Left lung (tissue), 4 donors: ENCODE measurements at regions not wholly inside any gene's neighbourhood (a gene's known extent, or its start where the extent isn't known, plus 50 kb on each side); places are given as distances from the start of the nearest gene placed in this dataset.

Source experiments
- ATAC-seq: fragments of 200-7000 bp; cut with Tn5 transposase; one replicate; pipeline ENCODE4 v1.9.1; 2020; ENCODE audit warnings: moderate library complexity
- DNase-seq, 4 donors: peaks; one replicate each; pipeline ENCODE4 v3.0.0-alpha.2; 2013 to 2020
- H3K27ac ChIP-seq, 2 donors: fragments of 200-600 bp; sonication (generic) in 1 of 2; one replicate each; pipeline versions ENCODE4 v1.5.0 to v1.8.0; 2020 to 2021
- H3K27me3 ChIP-seq, 2 donors: fragments of 200-600 bp; sonication (generic) in 1 of 2; one replicate each; pipeline versions ENCODE4 v1.5.0 to v1.8.0; 2020 to 2021
- H3K36me3 ChIP-seq, 2 donors: fragments of 200-600 bp; sonication (generic) in 1 of 2; one replicate each; pipeline versions ENCODE4 v1.5.0 to v1.8.0; 2020 to 2021
- H3K4me1 ChIP-seq, 2 donors: fragments of 200-600 bp; one replicate each; pipeline ENCODE4 v1.8.0; 2021
- H3K4me3 ChIP-seq, 2 donors: fragments of 200-600 bp; sonication (generic) in 1 of 2; one replicate each; pipeline versions ENCODE4 v1.5.0 to v1.8.0; 2020 to 2021; ENCODE audit warnings: mild to moderate bottlenecking in 1 of 2
- H3K9me3 ChIP-seq, 2 donors: fragments of 200-600 bp; sonication (generic) in 1 of 2; one replicate each; pipeline versions ENCODE4 v1.5.0 to v1.8.0; 2020 to 2021
- intact Hi-C, 2 donors: fragments of 100-400 bp; cut with DNase I; formaldehyde crosslinking; loops; one replicate each; pipeline versions ENCODE4 v1.11.2 to v1.14.2; 2022
- TF ChIP-seq, protein P1 (sequence below), 2 donors: fragments of 200-600 bp; sonication (generic) in 1 of 2; IDR thresholded peaks; one replicate each; pipeline versions ENCODE4 v1.5.0 to v1.8.0; 2021; ENCODE audit warnings: antibody characterized with exemption in 2 of 2
- donor health status: DM: no; HTN: yes; CAD: no.
- donor health status: DM: no; HTN: no; CAD: no.

DNA sequence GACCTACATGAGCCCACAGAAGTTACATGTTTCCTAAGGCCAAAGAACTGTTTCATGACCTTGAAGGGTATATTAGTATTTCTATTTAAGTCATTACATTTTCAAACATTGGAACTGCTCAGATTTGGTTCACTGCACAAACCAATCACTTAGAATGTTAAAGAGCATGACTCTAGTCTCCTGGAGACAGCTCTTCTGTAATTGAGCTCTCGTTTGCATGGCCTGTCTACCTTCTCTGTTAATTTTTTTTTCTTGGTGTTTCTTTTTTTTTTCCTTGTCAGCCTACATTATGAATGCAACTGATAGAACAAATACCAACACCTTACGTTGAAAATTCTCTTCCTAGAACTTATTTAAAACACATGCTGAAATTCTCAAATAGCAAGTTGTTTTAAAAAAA is 860.2 kb upstream of the MAP3K7 start:
- no peaks in the 10 kb centered on the region for H3K36me3 ChIP-seq
- ATAC-seq (no peak), DNase-seq (no peak)
- no peaks in the 10 kb centered on the region for H3K4me1 ChIP-seq
- no peaks in the 10 kb centered on the region for H3K9me3 ChIP-seq
- no peak overlapping the region for H3K4me3 ChIP-seq
- TF ChIP-seq, protein P1, sequence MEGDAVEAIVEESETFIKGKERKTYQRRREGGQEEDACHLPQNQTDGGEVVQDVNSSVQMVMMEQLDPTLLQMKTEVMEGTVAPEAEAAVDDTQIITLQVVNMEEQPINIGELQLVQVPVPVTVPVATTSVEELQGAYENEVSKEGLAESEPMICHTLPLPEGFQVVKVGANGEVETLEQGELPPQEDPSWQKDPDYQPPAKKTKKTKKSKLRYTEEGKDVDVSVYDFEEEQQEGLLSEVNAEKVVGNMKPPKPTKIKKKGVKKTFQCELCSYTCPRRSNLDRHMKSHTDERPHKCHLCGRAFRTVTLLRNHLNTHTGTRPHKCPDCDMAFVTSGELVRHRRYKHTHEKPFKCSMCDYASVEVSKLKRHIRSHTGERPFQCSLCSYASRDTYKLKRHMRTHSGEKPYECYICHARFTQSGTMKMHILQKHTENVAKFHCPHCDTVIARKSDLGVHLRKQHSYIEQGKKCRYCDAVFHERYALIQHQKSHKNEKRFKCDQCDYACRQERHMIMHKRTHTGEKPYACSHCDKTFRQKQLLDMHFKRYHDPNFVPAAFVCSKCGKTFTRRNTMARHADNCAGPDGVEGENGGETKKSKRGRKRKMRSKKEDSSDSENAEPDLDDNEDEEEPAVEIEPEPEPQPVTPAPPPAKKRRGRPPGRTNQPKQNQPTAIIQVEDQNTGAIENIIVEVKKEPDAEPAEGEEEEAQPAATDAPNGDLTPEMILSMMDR (IDR thresholded peaks at IDR 0.05) = no peak
- H3K27me3 ChIP-seq = no peaks in the 10 kb centered on the region
- intact Hi-C loops = no loop called here
- H3K27ac ChIP-seq = no peak overlapping the region

DNA sequence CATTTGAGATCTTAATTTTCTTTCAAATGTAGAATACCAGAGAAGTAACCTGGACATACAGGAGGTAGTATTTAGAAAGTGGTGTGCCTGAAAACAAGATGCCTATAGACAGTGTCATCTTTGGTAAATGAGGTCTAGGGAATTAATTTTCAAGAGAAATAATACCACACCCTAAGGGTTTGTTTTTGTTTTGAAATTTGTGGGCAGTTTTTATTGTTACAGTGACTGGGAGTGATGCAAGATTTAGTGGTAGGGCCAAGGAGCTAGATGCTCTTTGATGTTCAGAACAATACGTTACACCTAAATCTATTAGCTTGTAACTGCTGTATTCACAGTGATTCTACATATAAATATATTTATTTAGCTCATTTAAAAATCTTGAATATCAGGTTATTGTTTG is 856.5 kb upstream of the MAP3K7 start:
- no peaks in the 10 kb centered on the region for H3K27me3 ChIP-seq
- H3K36me3 ChIP-seq = no peaks in the 10 kb centered on the region
- ATAC-seq = no peak
- no peak for DNase-seq
- TF ChIP-seq, protein P1 (IDR thresholded peaks at IDR 0.05) = no peak
- no peaks in the 10 kb centered on the region for H3K4me1 ChIP-seq
- no peaks in the 10 kb centered on the region for H3K9me3 ChIP-seq
- H3K4me3 ChIP-seq = no peak overlapping the region
- H3K27ac ChIP-seq = no peak overlapping the region
- intact Hi-C loops = no loop called here

DNA sequence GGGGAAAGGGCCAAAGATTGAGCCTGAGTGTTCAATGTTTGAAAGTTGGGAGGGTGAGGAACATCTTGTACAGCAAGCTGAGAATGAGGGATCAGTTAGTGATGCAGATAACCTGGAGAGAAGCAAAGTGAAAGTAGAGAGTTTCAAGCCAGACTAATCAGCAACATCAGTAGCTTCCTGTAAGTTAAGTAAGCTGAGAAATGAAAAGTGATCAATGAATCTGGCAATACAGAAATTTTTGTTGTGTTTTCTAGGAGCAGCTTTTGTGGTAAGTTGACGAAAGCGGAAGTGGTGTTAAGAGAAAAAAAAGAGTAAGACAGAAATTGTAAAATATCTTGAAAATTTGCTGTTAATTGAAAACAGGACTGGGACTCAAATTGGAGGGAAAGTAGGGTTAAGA is 855.5 kb upstream of the MAP3K7 start:
- H3K4me3 ChIP-seq = no peak overlapping the region
- TF ChIP-seq, protein P1 (IDR thresholded peaks at IDR 0.05) = no peak
- H3K9me3 ChIP-seq = no peaks in the 10 kb centered on the region
- DNase-seq (no peak), ATAC-seq (no peak)
- H3K27me3 ChIP-seq = no peaks in the 10 kb centered on the region
- no peak overlapping the region for H3K27ac ChIP-seq
- no peaks in the 10 kb centered on the region for H3K36me3 ChIP-seq
- no peaks in the 10 kb centered on the region for H3K4me1 ChIP-seq
- intact Hi-C loops = no loop called here

DNA sequence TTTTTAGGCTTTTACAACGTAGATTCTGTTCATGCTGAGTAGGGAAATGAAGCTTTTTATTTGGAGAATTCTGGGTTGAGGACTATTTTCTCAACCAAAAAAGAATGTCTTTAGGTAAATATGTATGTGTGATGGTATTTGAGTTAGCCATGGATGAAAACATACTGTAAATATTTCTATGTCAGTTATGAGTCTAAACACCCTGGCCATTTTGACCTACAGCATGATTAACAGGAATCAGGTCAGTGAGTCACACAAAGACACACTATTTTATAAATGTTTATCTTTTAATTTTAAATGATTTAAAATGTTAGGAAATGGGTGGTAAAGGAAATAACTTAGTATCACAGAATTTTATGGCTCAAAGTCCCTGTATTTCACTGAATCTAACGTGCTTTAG is 851.7 kb upstream of the MAP3K7 start:
- Histone ChIP-seq H3K36me3 (no peaks in the 10 kb centered on the region), H3K27me3 (no peaks in the 10 kb centered on the region), H3K9me3 (no peaks in the 10 kb centered on the region), H3K27ac (no peak overlapping the region), H3K4me3 (no peak overlapping the region), H3K4me1 (no peaks in the 10 kb centered on the region)
- ATAC-seq = no peak
- TF ChIP-seq, protein P1 (IDR thresholded peaks at IDR 0.05) = no peak
- DNase-seq = no peak
- intact Hi-C loops = no loop called here

DNA sequence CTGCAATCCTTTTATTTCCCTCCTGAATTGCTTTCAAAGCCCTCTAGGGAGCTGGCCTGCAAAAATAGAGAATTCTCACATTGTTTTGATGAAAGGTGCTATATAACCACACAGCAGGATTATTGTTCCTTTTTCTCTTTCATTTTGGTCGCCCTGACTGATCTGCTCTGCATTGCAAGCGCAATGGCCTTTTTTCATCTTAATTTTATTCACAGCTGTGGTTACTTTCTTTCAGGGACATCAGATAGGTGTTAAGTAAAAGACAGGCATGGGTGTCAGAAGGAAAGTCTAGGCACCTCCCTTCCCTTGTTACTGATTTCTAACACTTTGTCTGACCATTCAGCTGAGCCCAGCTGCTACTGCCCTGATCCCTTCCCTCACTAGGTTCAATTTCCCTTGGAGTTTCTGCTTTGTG is 850.5 kb upstream of the MAP3K7 start:
- Histone ChIP-seq H3K27ac (no peak overlapping the region), H3K9me3 (no peaks in the 10 kb centered on the region), H3K4me1 (no peaks in the 10 kb centered on the region), H3K36me3 (no peaks in the 10 kb centered on the region), H3K4me3 (no peak overlapping the region), H3K27me3 (no peaks in the 10 kb centered on the region)
- TF ChIP-seq, protein P1 (IDR thresholded peaks at IDR 0.05) = no peak
- no peak for ATAC-seq
- intact Hi-C loops = no loop called here
- no peak for DNase-seq
